HG03039 (cell line): ENCODE measurements at regions not wholly inside any gene's neighbourhood (a gene's known extent, or its start where the extent isn't known, plus 50 kb on each side); places are given as distances from the start of the nearest gene placed in this dataset.

Experiments
- ATAC-seq: cut with Tn5 transposase; IDR thresholded peaks from one replicate; pipeline ENCODE4 v1.9.1; 2021; ENCODE audit warnings: mild to moderate bottlenecking, moderate library complexity; ENCODE audit not compliant: unreplicated experiment

DNA sequence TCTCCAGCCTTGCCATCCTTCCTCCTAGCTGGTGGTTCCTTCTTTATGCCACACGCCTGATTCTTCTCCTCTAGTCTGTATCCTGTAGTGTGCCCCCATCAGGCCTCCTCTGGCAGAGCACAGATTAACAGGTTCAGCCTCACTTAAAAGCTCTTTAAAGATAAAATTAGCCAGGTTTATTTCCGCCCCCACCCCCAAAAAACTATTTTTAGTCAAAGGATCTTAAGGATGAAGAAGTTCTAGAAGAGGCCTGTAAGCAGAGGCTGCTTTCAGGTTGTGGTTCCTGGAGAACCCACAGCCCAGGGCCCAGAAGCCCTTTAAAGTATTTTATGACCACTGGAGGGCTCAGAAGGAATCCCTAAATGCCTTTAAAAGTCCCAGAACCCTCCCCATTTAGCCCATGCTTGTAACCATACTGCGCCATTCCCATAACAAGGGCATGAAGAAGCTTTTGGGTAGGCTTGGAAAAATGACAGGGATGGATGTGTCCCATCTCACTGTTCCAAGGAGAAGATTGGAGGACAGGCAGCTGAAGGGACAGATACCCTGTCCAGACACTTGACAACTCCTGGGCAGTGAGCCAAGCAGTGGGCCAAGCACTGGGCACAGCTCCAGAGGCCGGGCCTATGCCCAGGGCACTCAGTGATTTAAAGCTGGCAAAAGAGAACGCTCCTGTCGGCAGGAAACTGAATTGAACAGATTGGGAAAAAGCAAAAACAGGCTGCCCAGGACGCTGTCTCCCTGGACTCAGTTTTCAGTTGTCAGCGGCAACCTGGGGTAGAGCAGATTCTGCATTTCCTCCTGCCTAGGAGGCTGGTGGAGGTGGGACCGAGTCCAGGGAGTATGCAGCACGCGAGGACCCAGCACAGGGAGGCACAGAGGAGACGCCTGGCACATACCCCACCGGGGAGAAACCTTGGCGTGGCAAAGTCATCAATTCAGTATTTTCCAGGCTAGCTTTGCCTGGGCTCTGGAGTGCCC, 106.3 kb upstream of the SSBP2 start:
- ATAC-seq: no peak

DNA sequence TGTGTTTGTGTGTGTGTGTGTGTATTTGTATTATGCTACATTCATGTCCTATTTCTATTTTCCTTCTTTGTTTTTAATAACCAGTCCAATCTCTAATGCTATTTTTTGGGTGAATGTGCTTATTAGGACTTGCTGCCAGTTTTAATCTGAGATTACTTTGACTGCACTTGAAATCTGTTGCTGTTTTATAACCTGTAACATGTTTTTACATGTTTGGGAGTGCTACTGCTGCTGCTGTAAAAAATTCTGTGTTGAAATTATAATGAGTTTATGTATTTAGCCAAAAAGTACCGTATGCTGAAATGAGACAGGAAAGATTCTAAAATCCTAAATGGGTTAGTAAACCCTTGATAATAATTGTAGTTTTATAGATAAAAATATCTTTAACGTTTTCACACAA, 104.7 kb upstream of the SSBP2 start:
- ATAC-seq: no peak

DNA sequence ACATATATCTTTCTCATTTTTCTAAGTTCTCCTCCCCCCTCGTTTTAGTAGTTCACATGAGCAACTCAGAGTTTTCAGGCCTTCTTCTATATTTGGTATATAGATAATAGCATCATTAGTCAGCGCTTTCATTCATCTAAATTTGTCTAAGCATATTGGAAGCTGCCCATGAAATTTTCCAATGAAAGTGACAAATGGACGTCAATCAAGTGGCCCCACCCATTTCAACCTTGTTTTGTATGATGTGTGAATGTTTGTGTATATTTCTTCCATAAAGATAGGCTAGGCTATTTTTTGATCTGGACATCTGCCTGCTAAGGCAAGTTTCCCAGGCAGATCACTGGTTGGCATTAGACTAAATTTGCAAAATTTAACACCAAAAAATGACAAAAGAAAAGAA, 104.0 kb upstream of the SSBP2 start:
- ATAC-seq: no peak

DNA sequence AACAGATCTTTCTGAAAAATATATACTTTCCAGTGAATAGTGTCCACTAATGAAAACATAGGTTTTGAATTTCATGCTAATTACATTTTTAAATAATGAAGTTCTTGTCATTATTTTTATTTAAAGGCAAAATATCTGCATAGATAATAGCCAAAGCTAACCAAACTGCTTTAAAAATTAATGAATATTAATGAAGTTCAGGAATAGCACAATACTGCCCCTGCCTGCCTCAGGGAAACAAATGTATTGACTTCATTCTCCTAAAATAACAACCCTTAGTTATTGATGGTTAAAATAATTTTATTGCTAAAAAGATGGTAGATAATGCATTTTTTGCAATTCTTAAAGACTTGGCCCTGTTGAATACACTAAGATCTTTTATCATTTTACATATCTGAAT, 103.6 kb upstream of the SSBP2 start:
- no peak for ATAC-seq

DNA sequence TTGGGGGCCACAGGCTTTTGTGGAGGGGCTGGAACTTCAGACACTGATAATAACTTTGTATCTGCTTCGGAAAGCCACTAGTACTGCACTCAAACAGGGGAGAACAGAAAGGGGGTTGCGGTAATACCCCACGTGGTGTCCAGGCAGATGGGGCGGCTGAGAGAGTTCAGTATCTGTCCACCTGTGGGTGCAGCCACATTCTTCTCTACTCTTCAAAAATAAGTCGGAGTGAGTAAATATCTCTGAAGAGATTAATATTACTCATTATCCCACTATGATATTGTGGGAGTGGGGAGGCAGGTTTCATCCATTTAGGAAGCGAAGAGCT, 102.1 kb upstream of the SSBP2 start:
- ATAC-seq: no peak

DNA sequence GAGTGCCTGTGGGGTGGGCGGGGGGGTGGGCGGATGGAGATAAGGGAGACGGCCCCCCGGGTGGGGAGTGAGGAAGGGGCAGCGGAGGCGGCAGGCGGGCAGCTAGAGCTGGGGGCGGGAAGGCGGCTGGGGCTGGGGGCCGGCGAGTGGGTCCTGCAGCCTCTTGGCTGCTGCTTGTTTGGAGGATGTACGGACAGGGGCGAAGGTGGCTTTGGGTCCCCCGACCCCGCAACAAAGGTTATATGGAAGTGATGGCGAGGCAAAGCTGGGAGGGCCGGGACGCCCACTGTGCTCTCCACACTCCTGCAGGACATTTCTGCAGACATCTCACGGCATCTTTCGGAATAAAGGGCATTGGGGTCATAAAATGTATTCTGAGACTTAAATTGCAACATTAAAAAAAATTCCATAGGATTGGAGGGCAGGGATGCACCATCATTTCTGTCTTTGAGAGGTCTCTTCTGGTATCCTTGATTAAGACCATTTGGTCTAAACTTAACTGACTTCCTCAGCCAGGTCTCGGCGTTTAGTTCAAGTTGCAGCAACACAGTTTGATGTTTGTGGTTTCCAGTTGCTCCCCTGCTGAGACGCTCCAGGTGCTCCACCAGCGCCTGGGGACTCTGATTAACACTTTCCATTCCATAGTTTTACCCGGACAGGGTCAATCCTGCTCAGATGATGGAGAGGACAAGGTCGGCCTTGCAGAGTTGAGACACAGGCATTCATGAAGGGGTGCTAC, 101.6 kb upstream of the SSBP2 start:
- ATAC-seq: no peak

DNA sequence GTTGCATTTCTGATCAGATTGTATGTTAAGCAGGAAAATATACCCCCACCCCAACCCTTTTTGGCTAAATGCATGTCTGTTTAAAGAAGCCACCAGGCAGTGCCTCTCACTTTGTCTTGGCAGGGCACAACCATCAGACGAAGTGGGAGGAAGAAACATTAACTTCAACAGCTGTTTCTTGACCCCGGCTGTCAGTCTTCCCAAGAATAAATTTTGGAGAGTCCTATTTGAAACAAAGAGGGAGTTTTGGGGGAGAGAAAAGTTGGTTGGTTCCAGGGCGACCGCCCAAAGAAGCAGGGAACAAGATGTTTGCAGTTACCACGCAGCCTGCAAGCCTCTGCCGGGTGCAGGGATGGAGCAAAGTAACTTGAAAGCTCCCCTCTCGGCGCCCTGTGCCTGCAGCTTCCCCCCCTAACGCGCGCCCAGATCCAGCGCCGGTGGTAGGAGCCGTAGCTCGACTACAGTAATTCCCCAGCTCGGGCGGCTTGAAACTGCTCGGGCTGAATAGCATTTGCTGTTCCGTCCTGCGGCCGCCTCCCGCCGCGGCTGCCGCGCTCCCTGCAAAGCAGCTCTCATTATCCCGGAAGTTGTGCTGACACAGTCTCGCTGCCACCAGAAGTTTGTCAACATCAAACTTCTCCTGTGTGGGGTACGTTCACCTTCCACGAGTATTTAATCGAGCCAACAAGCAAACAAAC, 100.7 kb upstream of the SSBP2 start:
- ATAC-seq: peak; percentile 73

DNA sequence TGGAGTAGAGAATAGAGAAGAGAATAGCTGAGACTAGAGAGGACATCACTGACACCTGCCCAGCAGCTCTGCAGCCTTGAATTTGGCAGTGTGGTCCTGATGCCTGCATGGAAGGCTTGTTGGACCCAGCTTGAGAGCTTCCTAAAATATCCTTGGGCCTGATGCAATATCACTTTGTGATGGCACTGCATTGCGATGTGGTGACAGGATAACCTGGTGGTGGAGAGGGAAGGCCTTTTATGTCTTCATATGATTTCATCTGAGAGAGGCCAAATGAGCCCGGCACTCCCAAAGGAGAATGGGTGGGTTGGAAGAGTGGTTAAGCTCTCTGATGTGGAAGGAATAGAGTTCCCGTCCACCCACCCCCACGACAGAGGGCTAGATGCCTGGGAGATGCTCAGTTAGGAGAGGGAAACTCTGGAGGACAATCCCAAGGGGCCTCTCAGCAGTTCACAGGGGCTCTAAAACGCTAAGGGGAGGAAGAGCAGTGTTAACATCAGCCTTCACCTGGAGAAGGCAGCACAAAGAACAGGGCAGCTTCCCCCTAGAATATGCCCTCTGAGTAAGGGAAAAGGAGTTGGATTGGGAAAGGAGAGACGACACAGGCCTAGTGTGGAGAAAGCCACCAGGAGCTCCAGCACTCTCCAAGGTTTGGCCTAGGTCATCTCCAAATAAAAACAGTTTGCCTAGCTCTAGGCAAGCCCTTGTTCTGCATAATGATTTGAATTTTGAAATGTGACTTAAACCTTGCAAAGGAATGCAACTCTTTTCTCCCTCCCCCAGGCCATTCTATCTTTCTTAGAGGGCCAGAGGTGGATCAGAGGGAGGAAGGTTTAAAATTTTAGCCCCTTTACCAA, 99.8 kb upstream of the SSBP2 start:
- ATAC-seq: no peak

DNA sequence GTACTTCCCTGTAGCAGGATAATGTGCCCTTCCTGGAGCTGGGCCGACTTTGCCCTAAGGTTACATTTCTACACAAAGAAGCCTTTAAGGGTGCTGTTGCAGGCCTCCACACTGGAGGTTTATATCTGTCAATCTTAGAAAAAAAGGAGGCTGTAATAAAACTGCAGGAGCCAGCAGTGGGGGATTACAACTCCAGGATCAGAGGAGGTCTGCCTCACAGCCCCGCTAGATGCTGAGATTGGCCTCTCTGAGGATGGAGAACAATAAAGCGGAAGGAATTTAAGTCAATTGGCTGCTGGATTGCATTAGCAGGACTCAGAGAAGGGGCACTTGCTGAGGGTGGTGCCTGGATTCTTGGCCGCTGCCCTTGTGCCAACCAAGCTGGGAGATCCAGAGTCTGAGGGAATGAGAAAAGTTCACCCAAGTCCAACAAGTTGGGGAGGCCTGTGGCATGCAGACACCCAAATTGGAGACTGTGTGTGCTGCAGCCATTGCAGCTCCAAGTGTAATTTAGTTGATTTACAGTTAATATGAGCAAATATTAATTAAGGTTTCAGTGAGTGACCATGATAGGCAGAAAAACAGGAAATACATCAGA, 99.0 kb upstream of the SSBP2 start:
- ATAC-seq: no peak

DNA sequence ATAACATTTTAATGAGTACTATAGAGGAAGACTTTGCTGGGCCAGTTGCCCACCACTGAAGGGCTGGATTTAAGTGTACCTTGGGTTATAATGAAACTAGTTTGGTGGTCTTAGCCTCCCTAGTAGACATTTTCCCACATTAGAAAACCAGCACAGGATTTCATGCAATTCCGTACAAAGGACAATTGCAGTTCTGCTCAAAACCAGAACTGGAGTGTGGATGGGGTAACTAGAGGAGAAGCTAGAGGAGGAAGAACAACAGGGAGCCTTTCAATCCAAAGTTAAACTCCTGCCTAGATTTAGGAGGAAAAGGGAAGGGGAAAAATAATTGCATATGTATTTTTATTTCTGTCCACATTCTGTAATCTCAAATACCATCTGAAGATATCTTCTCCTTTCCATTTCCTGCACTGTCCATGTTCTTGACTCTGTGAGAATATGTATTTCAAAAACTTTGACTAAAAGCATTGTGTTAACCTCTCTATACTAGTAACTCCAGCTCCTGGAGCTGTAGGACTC, 97.5 kb upstream of the SSBP2 start:
- no peak for ATAC-seq

DNA sequence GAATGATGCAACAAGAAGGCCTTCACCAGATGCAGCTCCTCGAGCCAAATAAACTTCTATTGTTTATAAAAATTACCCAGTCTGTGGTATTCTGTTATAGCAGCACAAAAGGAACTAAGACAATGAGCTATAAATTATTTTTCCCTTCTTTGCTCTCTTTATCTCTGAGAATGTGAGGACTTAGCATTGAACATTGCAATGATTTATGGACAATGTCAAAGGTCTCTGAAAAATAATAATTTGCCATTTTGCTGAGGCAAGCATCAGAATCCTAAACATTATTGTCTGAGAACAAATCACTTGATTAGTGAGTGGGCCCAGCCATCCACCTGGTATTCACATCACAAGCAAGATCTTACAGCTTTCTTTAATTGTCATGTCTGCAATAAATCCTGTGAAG, 95.4 kb upstream of the SSBP2 start:
- ATAC-seq: no peak

DNA sequence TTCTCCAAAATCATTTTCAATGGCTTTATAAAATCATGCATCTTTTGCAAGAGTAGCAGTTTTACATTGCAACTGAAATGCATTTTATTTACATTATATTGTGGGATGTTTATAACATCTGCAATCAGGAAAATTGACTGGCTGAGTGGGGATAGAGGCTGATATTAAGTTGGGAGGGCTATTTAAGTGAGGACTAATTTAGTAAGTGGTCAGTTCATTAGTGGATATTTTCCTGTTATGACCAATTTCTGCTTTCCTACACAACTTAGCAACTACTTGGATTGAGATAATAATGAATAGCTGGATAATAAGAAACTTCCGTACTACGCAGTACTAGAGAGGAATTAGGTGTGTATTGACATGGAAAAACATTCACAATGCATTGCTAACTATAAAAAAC, 92.9 kb upstream of the SSBP2 start:
- ATAC-seq: no peak

DNA sequence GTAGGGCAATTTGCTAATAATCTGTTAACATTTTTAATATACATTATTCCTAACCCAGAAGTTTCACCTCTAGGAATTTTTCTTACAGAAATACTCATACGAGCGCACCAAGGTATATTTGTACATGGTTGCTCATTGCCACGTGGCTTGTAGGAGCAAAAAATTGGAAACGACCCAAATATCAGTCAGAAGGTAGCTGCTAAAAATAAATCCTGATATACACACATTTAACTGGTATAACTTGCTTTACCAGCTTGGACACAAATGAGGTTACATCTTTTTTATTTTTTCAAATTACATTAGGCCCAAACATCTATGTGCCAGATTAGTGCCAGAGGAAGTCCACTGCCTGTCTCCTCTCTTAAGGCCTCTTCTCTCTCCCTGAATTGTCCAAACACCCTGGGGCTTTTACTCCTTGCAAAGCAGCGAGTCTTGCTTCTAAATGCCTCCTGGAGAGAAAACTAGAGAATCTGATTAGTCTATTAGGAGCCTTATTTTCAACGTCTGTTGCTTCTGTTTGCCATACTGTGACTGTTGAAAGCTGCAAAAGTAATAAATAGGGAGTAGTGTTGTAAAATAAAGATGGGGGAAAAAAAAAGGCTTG, 92.0 kb upstream of the SSBP2 start:
- ATAC-seq: no peak

DNA sequence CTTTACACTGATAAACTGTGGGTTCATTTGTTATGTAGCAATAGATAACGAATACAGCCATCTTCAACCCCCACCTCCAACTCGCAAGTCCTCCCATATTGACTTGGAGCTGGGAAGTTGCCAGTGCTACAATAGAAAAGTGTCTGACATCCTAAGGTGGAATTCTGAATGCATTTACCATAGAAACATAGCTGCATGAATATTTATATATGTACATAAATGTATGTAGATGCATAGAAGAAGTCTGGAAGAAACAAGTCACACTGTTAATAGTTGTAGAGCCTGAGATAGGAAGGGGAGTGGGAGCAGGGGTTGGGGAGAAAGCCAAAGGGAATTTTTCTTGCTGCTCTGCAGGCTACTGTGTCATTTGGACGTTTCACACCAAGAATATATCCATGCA, 88.1 kb upstream of the SSBP2 start:
- no peak for ATAC-seq

DNA sequence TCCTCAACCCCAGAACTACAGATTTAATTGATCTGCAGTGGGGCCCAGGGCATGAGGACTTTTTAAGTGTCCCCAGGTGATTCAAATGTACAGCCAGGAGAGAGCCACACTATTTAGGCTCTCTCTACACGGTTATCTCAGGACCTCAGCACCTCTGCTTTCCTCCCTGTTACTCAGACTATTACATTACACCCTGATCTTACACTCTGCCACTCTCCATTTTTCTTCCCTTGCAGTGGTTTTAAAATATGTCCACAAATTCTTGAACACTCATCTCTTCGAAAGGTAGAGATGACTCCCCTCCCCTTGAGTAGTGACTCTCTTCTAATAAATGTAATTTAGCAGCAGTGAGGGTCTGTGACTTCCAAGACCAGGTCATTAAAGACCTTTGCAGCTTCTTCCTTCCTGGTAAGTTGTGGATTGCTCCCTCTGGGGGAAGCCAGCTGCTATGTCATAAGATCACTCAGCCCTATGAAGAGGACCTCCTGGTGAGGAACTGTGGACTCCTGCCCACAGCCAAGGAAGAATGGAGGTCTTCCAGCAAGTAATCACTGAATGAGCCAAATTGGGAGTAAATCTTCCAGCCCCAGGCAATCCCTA, 87.5 kb upstream of the SSBP2 start:
- no peak for ATAC-seq

DNA sequence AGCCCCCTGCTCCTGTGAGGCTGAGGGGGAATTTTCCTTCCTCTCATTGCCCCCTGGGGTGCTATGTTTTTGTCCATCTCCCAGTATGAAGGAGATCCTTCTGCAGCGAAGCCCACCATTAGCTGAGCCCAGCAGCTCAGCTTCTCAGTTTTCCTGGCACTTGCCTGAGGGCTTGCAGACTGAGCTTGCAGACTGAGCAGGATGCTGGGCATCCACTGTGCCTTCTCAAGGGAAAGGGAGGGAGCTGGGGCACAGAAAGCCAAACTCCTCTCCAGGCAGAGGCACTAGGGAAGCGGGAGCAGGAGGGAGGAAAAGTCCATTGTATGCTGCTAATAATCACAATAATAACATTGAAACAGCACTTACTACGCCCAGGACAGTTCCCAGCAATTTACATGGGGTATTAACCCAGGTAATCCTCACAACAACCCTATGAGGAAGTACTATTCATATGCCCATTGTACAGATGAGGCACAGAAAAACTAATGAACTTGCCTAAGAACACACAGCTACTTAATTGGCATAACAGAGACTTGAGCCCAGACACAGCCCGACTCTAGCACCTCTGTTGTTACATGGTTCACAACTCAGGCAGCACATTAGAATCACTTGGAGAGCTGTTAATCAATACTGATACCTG, 86.9 kb upstream of the SSBP2 start:
- ATAC-seq: no peak

DNA sequence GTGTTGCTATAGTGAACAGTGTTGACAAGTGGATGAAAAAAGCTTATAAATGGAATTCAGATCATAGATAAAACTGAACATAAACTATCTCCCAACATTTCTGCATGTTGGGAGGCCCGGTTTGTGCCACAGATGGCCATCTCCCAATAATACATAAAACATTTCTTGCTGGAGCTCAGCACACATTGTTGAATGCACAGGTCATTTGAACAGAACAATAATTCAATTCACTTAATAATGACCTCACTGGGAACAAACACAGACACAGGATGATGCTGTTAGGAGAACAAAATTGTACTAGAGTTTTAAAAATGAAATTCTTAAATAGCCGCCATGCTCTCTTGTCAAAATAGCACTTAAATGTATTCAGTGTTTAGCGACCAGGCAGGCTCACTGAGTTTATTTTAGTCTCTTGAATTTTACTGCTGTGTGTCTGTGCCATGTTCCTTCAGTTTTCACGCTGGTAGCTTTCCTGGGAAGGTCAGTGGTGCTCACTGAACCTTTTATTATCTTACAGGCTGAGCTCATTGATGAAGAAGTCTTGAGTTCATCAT, 85.0 kb upstream of the SSBP2 start:
- ATAC-seq: no peak

DNA sequence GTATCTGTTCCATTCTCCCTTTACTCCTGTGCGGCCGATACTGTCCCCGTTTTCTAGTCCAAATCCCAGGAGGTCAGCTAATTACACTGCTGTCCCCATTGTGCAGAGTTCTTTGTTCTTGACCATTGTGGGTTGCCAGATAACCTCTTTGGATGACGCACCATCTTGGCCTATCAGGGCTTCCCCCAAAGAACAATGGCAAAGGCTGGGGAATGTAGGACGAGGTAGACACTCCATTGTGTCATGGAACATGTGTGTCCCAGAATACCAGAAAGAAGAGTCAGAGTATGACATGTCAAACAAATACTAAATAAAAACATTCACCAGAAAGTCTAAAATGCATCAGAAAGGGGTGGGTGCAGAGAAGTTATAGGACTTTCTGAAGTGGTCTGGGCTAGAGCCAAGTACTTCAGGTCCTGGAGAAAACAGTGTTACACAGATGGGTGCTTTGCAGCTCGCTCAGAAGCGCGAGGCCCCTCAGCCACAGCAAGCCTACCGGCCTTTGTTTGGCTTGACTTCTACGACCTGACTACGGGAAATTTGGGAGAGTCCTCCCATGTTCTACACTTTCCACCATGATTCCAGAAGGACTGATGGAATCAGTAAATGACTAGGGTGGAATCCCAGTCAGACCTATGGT, 83.2 kb upstream of the SSBP2 start:
- no peak for ATAC-seq
